Natural killer cell (primary cell): ENCODE measurements at regions not wholly inside any gene's neighbourhood (a gene's known extent, or its start where the extent isn't known, plus 50 kb on each side); places are given as distances from the start of the nearest gene placed in this dataset.

Experiments
- ATAC-seq, 3 donors: fragments of 150-1000 bp in 2 of 3; fragments of 200-7000 bp in 1 of 3; cut with Tn5 transposase; 1 replicate in 1 of 3; 2 replicates in 2 of 3; pipeline ENCODE4 v1.10.0; 2021; ENCODE audit warnings: mild to moderate bottlenecking in 2 of 3, moderate library complexity in 2 of 3
- DNase-seq, 2 donors: peaks; one replicate each; pipeline versions ENCODE4 v3.0.0 to v3.0.0-alpha.2; 2013 to 2021; ENCODE audit warnings: mixed read lengths in 1 of 2
- H3K27ac ChIP-seq: one replicate; pipeline ENCODE4 v1.5.1; 2013; ENCODE audit warnings: mild to moderate bottlenecking, low read length
- H3K27me3 ChIP-seq: one replicate; pipeline ENCODE4 v1.6.1; 2013; ENCODE audit warnings: low read length; ENCODE audit not compliant: control insufficient read depth, insufficient read depth
- H3K36me3 ChIP-seq: one replicate; pipeline ENCODE4 v1.6.1; 2013; ENCODE audit warnings: low read length; ENCODE audit not compliant: control insufficient read depth, insufficient read depth
- H3K4me1 ChIP-seq: one replicate; pipeline ENCODE4 v1.6.1; 2013; ENCODE audit warnings: low read length; ENCODE audit not compliant: control insufficient read depth, insufficient read depth
- H3K4me3 ChIP-seq: one replicate; pipeline ENCODE4 v1.5.1; 2013; ENCODE audit warnings: low read length
- H3K9me3 ChIP-seq: one replicate; pipeline ENCODE4 v1.6.1; 2013; ENCODE audit warnings: low read length; ENCODE audit not compliant: control insufficient read depth, insufficient read depth
- H3K27ac Mint-ChIP-seq, 2 donors: one replicate each; pipeline ENCODE4 v1.8.0; 2022; ENCODE audit warnings: mild to moderate bottlenecking in 2 of 2, mixed read lengths in 2 of 2, moderate library complexity in 1 of 2
- H3K27me3 Mint-ChIP-seq, 2 donors: one replicate each; pipeline ENCODE4 v1.8.0; 2022; ENCODE audit warnings: low read depth in 2 of 2, mixed read lengths in 2 of 2
- H3K36me3 Mint-ChIP-seq: one replicate; pipeline ENCODE4 v1.8.0; 2022; ENCODE audit warnings: mixed read lengths
- H3K4me1 Mint-ChIP-seq, 2 donors: one replicate each; pipeline ENCODE4 v1.8.0; 2022; ENCODE audit warnings: mixed read lengths in 2 of 2
- H3K4me3 Mint-ChIP-seq: one replicate; pipeline ENCODE4 v1.8.0; 2022; ENCODE audit warnings: mild to moderate bottlenecking, moderate library complexity, mixed read lengths
- H3K9me3 Mint-ChIP-seq, 2 donors: one replicate each; pipeline ENCODE4 v1.8.0; 2022; ENCODE audit warnings: mixed read lengths in 2 of 2
- whole genome bisulfite sequencing: methylation state at CpG from one replicate; pipeline ENCODE4 v1.1.7; 2013; ENCODE audit warnings: missing lambda C conversion rate; ENCODE audit not compliant: insufficient coverage; 5-methylcytosine and 5-hydroxymethylcytosine counted together
- intact Hi-C: fragments of 100-400 bp; cut with micrococcal nuclease; formaldehyde crosslinking; loops from one replicate; pipeline ENCODE4 v1.14.2; 2022
- TF ChIP-seq, protein P1 (sequence below): fragments of 200-600 bp; IDR thresholded peaks from one replicate; pipeline ENCODE4 v1.8.0; 2022; ENCODE audit warnings: antibody characterized with exemption

DNA sequence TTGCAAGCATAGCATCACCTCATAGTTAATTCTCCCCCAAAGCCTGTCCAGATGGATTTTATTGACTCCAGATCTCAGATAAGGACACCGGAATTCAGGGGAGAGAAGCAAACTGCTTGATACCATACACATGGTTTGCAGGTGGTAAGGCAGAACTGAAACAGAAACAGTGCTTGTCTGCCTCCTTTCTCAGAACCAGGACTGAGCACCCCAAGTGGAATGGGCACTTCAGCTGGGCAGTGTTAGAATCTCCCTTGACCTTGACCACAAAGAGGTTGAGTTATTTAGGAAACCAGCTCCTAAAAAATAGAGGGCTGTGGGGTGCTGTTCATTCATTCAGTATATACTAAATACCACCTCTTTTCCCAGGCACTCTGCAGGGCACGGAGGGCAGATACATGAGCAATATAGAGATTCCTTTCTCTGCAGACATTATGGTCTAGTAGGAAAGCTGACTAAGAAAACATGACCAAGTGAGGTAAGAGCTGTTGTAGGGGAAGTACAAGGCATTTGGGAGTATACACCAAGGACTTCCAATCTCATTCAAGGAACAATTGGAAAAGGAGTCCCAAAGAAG, 185.2 kb downstream of the C1orf94 start:
- intact Hi-C loops = no loop called here
- H3K4me1 ChIP-seq = no peaks in the 10 kb centered on the region
- H3K9me3 ChIP-seq = no peaks in the 10 kb centered on the region
- no peaks in the 10 kb centered on the region for H3K36me3 Mint-ChIP-seq
- no peaks in the 10 kb centered on the region for H3K4me1 Mint-ChIP-seq
- H3K36me3 ChIP-seq = no peaks in the 10 kb centered on the region
- no peak for ATAC-seq
- WGBS = 73% methylated on average over 2 of the region's 2 CpGs
- no peak overlapping the region for H3K4me3 Mint-ChIP-seq
- no peaks in the 10 kb centered on the region for H3K9me3 Mint-ChIP-seq
- H3K27ac Mint-ChIP-seq = no peak overlapping the region
- TF ChIP-seq, protein P1, sequence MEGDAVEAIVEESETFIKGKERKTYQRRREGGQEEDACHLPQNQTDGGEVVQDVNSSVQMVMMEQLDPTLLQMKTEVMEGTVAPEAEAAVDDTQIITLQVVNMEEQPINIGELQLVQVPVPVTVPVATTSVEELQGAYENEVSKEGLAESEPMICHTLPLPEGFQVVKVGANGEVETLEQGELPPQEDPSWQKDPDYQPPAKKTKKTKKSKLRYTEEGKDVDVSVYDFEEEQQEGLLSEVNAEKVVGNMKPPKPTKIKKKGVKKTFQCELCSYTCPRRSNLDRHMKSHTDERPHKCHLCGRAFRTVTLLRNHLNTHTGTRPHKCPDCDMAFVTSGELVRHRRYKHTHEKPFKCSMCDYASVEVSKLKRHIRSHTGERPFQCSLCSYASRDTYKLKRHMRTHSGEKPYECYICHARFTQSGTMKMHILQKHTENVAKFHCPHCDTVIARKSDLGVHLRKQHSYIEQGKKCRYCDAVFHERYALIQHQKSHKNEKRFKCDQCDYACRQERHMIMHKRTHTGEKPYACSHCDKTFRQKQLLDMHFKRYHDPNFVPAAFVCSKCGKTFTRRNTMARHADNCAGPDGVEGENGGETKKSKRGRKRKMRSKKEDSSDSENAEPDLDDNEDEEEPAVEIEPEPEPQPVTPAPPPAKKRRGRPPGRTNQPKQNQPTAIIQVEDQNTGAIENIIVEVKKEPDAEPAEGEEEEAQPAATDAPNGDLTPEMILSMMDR = no peak
- no peak overlapping the region for H3K4me3 ChIP-seq
- H3K27me3 ChIP-seq = no peaks in the 10 kb centered on the region
- no peak overlapping the region for H3K27ac ChIP-seq
- H3K27me3 Mint-ChIP-seq = peaks cover 3 to 33% of the 10 kb centered on the region in 2 donors
- no peak for DNase-seq

DNA sequence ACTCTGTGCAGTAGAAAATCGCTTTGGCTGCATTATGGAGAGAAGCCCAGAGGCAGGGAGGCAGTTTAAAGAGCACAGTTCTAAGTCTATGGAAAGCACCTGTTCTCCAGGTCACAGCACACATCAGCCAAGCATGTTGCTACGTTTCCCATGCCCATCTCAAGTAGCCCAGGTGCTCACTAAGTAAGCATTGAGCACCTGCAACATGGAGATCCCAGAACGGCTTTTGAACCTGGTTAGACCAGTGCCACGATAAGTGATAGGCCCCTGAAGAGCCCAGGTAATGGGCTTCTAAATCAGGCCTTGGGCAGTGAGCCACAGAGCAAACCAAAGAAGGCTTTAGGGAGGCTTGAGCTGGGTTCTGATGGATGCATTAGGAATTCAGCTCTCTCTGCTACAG, 186.2 kb downstream of the C1orf94 start:
- no peaks in the 10 kb centered on the region for H3K4me1 Mint-ChIP-seq
- 76% methylated on average over 4 of the region's 4 CpGs for WGBS
- no peak overlapping the region for H3K4me3 ChIP-seq
- no peak overlapping the region for H3K4me3 Mint-ChIP-seq
- no peaks in the 10 kb centered on the region for H3K36me3 ChIP-seq
- DNase-seq = no peak
- TF ChIP-seq, protein P1 = no peak
- no peaks in the 10 kb centered on the region for H3K9me3 ChIP-seq
- H3K27me3 ChIP-seq = no peaks in the 10 kb centered on the region
- H3K36me3 Mint-ChIP-seq = no peaks in the 10 kb centered on the region
- no peaks in the 10 kb centered on the region for H3K4me1 ChIP-seq
- peaks cover 3 to 35% of the 10 kb centered on the region in 2 donors for H3K27me3 Mint-ChIP-seq
- no peaks in the 10 kb centered on the region for H3K9me3 Mint-ChIP-seq
- ATAC-seq = no peak
- no peak overlapping the region for H3K27ac ChIP-seq
- no peak overlapping the region for H3K27ac Mint-ChIP-seq
- intact Hi-C loops = no loop called here

DNA sequence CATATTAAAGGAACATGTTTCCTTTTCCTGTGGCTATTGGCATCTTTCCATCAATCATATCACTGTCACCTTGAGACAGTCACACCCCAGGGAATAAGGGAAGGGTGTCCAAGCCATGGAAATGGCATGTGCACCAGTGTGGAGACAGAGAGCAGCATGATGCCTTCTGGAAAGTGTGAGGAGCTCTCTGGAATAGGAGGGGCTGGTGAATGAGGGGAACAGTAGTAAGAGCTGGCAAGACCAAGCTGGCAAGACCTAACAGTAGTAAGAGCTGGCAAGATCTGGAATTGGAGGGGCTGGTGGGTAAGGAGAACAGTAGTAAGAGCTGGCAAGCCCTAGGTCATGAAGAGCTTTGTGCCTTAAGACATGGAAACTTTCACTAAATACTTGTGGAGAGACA, 186.7 kb downstream of the C1orf94 start:
- Histone ChIP-seq H3K27ac (no peak overlapping the region), H3K27me3 (no peaks in the 10 kb centered on the region), H3K9me3 (no peaks in the 10 kb centered on the region), H3K4me3 (no peak overlapping the region), H3K4me1 (no peaks in the 10 kb centered on the region), H3K36me3 (no peaks in the 10 kb centered on the region)
- DNase-seq (no peak), ATAC-seq (no peak)
- intact Hi-C loops = no loop called here
- H3K9me3 Mint-ChIP-seq = no peaks in the 10 kb centered on the region
- H3K4me1 Mint-ChIP-seq = no peaks in the 10 kb centered on the region
- H3K4me3 Mint-ChIP-seq = no peak overlapping the region
- peaks cover 4 to 33% of the 10 kb centered on the region in 2 donors for H3K27me3 Mint-ChIP-seq
- no peak overlapping the region for H3K27ac Mint-ChIP-seq
- TF ChIP-seq, protein P1 = no peak
- no peaks in the 10 kb centered on the region for H3K36me3 Mint-ChIP-seq

- TF ChIP-seq, protein P1 = no peak
- no peaks in the 10 kb centered on the region for H3K4me1 ChIP-seq
- Mint-ChIP-seq H3K36me3 (no peaks in the 10 kb centered on the region), H3K4me3 (no peak overlapping the region), H3K4me1 (no peaks in the 10 kb centered on the region), H3K27me3 (peaks cover 5 to 33% of the 10 kb centered on the region in 2 donors), H3K27ac (no peak overlapping the region), H3K9me3 (no peaks in the 10 kb centered on the region)
- no peak overlapping the region for H3K4me3 ChIP-seq
- 83% methylated on average over 4 of the region's 4 CpGs for WGBS
- no peaks in the 10 kb centered on the region for H3K27me3 ChIP-seq
- ATAC-seq = no peak
- no peak for DNase-seq
- no peak overlapping the region for H3K27ac ChIP-seq
- no peaks in the 10 kb centered on the region for H3K9me3 ChIP-seq
- H3K36me3 ChIP-seq = no peaks in the 10 kb centered on the region
- intact Hi-C loops = no loop called here
Observed at GRCh38 chr1:34363915-34364314, 187.2 kb downstream of the C1orf94 start.
